ENCODE measurements at regions not wholly inside any gene's neighbourhood (a gene's known extent, or its start where the extent isn't known, plus 50 kb on each side); places are given as distances from the start of the nearest gene placed in this dataset.

GRCh38 chr2:147509821-147510220, 335.0 kb upstream of the ACVR2A start:
- CTCF ChIA-PET = no interaction called here
- H3K27me3 Mint-ChIP-seq (ENCODE audit: insufficient read depth, unreplicated experiment) = no peaks in the 10 kb centered on the region
- H3K27ac Mint-ChIP-seq (ENCODE audit: low read depth, unreplicated experiment) = no peak overlapping the region
- H3K4me1 Mint-ChIP-seq (ENCODE audit: insufficient read depth, unreplicated experiment) = no peaks in the 10 kb centered on the region
- DNase-seq (ENCODE audit: unreplicated experiment) = no peak
- no peak for TF ChIP-seq CTCF (IDR thresholded peaks at IDR 0.05; ENCODE audit: unreplicated experiment)
- intact Hi-C loops (cut with micrococcal nuclease) = no loop called here
- no peak overlapping the region for H3K4me3 Mint-ChIP-seq (ENCODE audit: unreplicated experiment)
- BruUV-seq (replicated peaks) = no TSS peak
- no peaks in the 10 kb centered on the region for H3K9me3 Mint-ChIP-seq (ENCODE audit: unreplicated experiment)
- POLR2A ChIA-PET = interaction anchor here (0.6 kb wide), 1 partner anchor 49 kb away, joined by 3 read pairs; no protein-coding TSS in a partner anchor
- no peaks in the 10 kb centered on the region for H3K36me3 Mint-ChIP-seq (ENCODE audit: insufficient read depth, unreplicated experiment)

GRCh38 chr2:147506889-147507288, 337.9 kb upstream of the ACVR2A start:
- no peak for DNase-seq (ENCODE audit: unreplicated experiment)
- intact Hi-C loops (cut with micrococcal nuclease) = no loop called here
- Mint-ChIP-seq H3K4me3 (ENCODE audit: unreplicated experiment) (no peak overlapping the region), H3K9me3 (ENCODE audit: unreplicated experiment) (no peaks in the 10 kb centered on the region), H3K27ac (ENCODE audit: low read depth, unreplicated experiment) (no peak overlapping the region), H3K36me3 (ENCODE audit: insufficient read depth, unreplicated experiment) (no peaks in the 10 kb centered on the region), H3K4me1 (ENCODE audit: insufficient read depth, unreplicated experiment) (no peaks in the 10 kb centered on the region), H3K27me3 (ENCODE audit: insufficient read depth, unreplicated experiment) (no peaks in the 10 kb centered on the region)
- BruUV-seq (replicated peaks) = no TSS peak
- ChIA-PET POLR2A (no interaction called here), CTCF (no interaction called here)
- TF ChIP-seq CTCF (IDR thresholded peaks at IDR 0.05; ENCODE audit: unreplicated experiment) = no peak

- ChIA-PET CTCF (no interaction called here), POLR2A (no interaction called here)
- Mint-ChIP-seq H3K4me3 (ENCODE audit: unreplicated experiment) (no peak overlapping the region), H3K27ac (ENCODE audit: low read depth, unreplicated experiment) (no peak overlapping the region), H3K36me3 (ENCODE audit: insufficient read depth, unreplicated experiment) (no peaks in the 10 kb centered on the region), H3K9me3 (ENCODE audit: unreplicated experiment) (no peaks in the 10 kb centered on the region), H3K27me3 (ENCODE audit: insufficient read depth, unreplicated experiment) (no peaks in the 10 kb centered on the region), H3K4me1 (ENCODE audit: insufficient read depth, unreplicated experiment) (no peaks in the 10 kb centered on the region)
- no TSS peak for BruUV-seq (replicated peaks)
- DNase-seq (ENCODE audit: unreplicated experiment) = no peak
- no peak for TF ChIP-seq CTCF (IDR thresholded peaks at IDR 0.05; ENCODE audit: unreplicated experiment)
- intact Hi-C loops (cut with micrococcal nuclease) = no loop called here
These were observed 342.0 kb upstream of the ACVR2A start for GRCh38 chr2:147502711-147503290.

- no peaks in the 10 kb centered on the region for H3K27me3 Mint-ChIP-seq (ENCODE audit: insufficient read depth, unreplicated experiment)
- BruUV-seq (replicated peaks) = no TSS peak
- DNase-seq (ENCODE audit: unreplicated experiment) = no peak
- ChIA-PET POLR2A (interaction anchor here (0.5 kb wide), 1 partner anchor 354 kb away, joined by 3 read pairs; no protein-coding TSS in a partner anchor), CTCF (interaction anchor here (0.6 kb wide), 1 partner anchor 741 kb away, joined by 3 read pairs; no protein-coding TSS in a partner anchor)
- H3K36me3 Mint-ChIP-seq (ENCODE audit: insufficient read depth, unreplicated experiment) = no peaks in the 10 kb centered on the region
- intact Hi-C loops (cut with micrococcal nuclease) = no loop called here
- no peak overlapping the region for H3K4me3 Mint-ChIP-seq (ENCODE audit: unreplicated experiment)
- no peaks in the 10 kb centered on the region for H3K4me1 Mint-ChIP-seq (ENCODE audit: insufficient read depth, unreplicated experiment)
- H3K27ac Mint-ChIP-seq (ENCODE audit: low read depth, unreplicated experiment) = no peak overlapping the region
- no peaks in the 10 kb centered on the region for H3K9me3 Mint-ChIP-seq (ENCODE audit: unreplicated experiment)
- TF ChIP-seq CTCF (IDR thresholded peaks at IDR 0.05; ENCODE audit: unreplicated experiment) = no peak
These were observed 342.9 kb upstream of the ACVR2A start for GRCh38 chr2:147501968-147502367.

All from MCF 10A (cell line).